NCI-H2196 (cell line): ENCODE measurements at regions not wholly inside any gene's neighbourhood (a gene's known extent, or its start where the extent isn't known, plus 50 kb on each side); places are given as distances from the start of the nearest gene placed in this dataset.
"Not testable (repeated sequence)": the region's sequence is repeated elsewhere in the genome, so short reads cannot be mapped to it uniquely, and the experiment has no call there.

Source experiments
- DNase-seq: peaks from one replicate; lab custom pipeline; 2025; ENCODE audit not compliant: unreplicated experiment; lab: John Stamatoyannopoulos, UW

GRCh38 chr22:48758881-48759875, 1068.5 kb downstream of the BRD1 start:
- no peak for DNase-seq

- DNase-seq, result no peak
These were observed 1069.6 kb downstream of the BRD1 start for GRCh38 chr22:48757985-48758561.

GRCh38 chr22:48757581-48757980, 1070.1 kb downstream of the BRD1 start:
- no peak for DNase-seq

- DNase-seq, result not testable (repeated sequence)
These were observed 1070.5 kb downstream of the BRD1 start for GRCh38 chr22:48757135-48757534.

GRCh38 chr22:48756146-48757111, 1071.2 kb downstream of the BRD1 start:
- DNase-seq, result no peak

- no peak for DNase-seq
These were observed 1072.4 kb downstream of the BRD1 start for GRCh38 chr22:48755059-48755949.

GRCh38 chr22:48754611-48755058, 1073.0 kb downstream of the BRD1 start:
- DNase-seq, result no peak

- DNase-seq, result no peak
These were observed 1073.7 kb downstream of the BRD1 start for GRCh38 chr22:48753752-48754517.

GRCh38 chr22:48753381-48753730, 1074.3 kb downstream of the BRD1 start:
- DNase-seq, result no peak

- no peak for DNase-seq
These were observed 1075.0 kb downstream of the BRD1 start for GRCh38 chr22:48752451-48753380.

GRCh38 chr22:48751539-48752437, 1075.9 kb downstream of the BRD1 start:
- DNase-seq, result no peak

GRCh38 chr22:48750826-48751440, 1076.7 kb downstream of the BRD1 start:
- no peak for DNase-seq

GRCh38 chr22:48750282-48750681, 1077.4 kb downstream of the BRD1 start:
- DNase-seq, result no peak

GRCh38 chr22:48749555-48750227, 1078.0 kb downstream of the BRD1 start:
- no peak for DNase-seq

- no peak for DNase-seq
These were observed 1078.7 kb downstream of the BRD1 start for GRCh38 chr22:48748860-48749554.
